Stimulated activated memory B cell treated with anti-CD40 and anti-IgM and Interleukin-4, amounts not matched to agents 10 μg/mL and 1 μg/mL and 100 μg/mL, for 72 hours (primary cell): ENCODE measurements at regions not wholly inside any gene's neighbourhood (a gene's known extent, or its start where the extent isn't known, plus 50 kb on each side); places are given as distances from the start of the nearest gene placed in this dataset.

Experiments used
- ATAC-seq: fragments of 150-1000 bp; cut with Tn5 transposase; 2 replicates; pipeline ENCODE4 v1.10.0; 2021
- H3K27ac Mint-ChIP-seq: one replicate; pipeline ENCODE4 v1.8.0; 2022; ENCODE audit warnings: mild to moderate bottlenecking, mixed read lengths
- H3K27me3 Mint-ChIP-seq: one replicate; pipeline ENCODE4 v1.8.0; 2022; ENCODE audit warnings: mixed read lengths
- H3K36me3 Mint-ChIP-seq: one replicate; pipeline ENCODE4 v1.8.0; 2022; ENCODE audit warnings: mixed read lengths
- H3K4me1 Mint-ChIP-seq: one replicate; pipeline ENCODE4 v1.8.0; 2022; ENCODE audit warnings: mixed read lengths
- H3K4me3 Mint-ChIP-seq: one replicate; pipeline ENCODE4 v1.8.0; 2022; ENCODE audit warnings: mild to moderate bottlenecking, moderate library complexity, mixed read lengths
- H3K9me3 Mint-ChIP-seq: one replicate; pipeline ENCODE4 v1.8.0; 2022; ENCODE audit warnings: mixed read lengths

DNA sequence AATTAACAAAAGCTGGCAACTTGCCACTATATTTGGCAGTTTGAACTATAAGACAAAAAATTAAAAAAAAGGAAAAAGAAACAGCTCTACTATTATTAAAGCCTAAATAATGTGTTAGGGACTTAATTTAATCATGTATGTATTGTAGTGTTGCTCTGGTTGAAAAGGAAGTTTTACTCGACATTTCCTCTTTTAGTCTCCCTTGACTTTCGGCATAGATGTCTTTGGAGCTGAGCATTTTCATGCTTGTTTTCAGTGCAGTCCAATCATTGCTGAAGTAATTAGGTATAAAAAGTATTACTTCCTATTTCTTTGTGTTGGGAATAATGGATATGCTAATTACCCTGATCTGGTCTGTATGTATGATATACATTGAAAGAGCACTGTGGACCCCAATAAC lies 216.8 kb upstream of the KLF6 start:
- peaks cover 8% of the 10 kb centered on the region for H3K27me3 Mint-ChIP-seq
- no peak for ATAC-seq
- peak overlapping the region; percentile 77 for H3K27ac Mint-ChIP-seq
- H3K4me3 Mint-ChIP-seq = no peak overlapping the region
- peaks cover 8% of the 10 kb centered on the region for H3K36me3 Mint-ChIP-seq
- peaks cover 34% of the 10 kb centered on the region for H3K4me1 Mint-ChIP-seq
- peaks cover 9% of the 10 kb centered on the region for H3K9me3 Mint-ChIP-seq

DNA sequence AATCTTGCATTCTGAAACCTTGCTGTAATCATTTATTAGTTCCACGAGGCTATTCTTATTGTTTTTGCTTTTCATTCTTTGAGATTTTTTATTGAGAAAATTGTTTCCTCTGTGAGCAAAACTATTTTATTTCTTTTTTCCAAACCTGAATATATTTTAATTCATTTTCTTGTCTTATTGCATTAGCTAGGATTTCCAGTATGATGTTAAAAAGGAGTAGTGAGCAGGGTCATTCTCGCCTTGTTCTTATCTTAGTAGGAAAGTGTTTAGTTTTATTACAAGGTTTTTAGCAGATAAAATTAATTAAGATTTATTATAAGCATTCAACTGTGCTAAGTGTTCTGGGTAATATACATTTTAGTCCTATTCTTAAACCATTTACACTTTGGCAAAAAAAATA lies 214.6 kb upstream of the KLF6 start:
- Mint-ChIP-seq H3K4me1 (peaks cover 26% of the 10 kb centered on the region), H3K4me3 (no peak overlapping the region), H3K27ac (no peak overlapping the region), H3K27me3 (peaks cover 8% of the 10 kb centered on the region), H3K9me3 (peaks cover 9% of the 10 kb centered on the region), H3K36me3 (peaks cover 8% of the 10 kb centered on the region)
- ATAC-seq = no peak

DNA sequence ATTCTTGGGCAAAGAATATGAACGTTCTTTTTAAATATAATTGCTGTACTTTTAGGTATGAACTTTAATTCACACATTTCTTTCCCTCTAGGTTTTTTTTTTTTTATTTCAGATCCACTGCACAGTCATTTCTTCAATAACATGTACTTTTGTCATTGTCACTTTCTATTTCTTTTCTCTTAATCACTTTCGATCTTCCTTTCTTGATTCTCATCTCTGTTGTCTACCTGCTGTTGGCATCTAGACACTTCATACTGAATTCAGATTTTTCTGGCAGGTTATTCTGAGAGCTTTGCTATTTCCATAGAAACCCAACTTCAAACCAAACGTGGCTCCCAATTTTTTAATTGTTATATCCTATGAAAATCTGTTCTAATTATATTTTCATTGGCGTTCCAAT lies 211.7 kb upstream of the KLF6 start:
- Mint-ChIP-seq H3K36me3 (peaks cover 8% of the 10 kb centered on the region), H3K27ac (no peak overlapping the region)

DNA sequence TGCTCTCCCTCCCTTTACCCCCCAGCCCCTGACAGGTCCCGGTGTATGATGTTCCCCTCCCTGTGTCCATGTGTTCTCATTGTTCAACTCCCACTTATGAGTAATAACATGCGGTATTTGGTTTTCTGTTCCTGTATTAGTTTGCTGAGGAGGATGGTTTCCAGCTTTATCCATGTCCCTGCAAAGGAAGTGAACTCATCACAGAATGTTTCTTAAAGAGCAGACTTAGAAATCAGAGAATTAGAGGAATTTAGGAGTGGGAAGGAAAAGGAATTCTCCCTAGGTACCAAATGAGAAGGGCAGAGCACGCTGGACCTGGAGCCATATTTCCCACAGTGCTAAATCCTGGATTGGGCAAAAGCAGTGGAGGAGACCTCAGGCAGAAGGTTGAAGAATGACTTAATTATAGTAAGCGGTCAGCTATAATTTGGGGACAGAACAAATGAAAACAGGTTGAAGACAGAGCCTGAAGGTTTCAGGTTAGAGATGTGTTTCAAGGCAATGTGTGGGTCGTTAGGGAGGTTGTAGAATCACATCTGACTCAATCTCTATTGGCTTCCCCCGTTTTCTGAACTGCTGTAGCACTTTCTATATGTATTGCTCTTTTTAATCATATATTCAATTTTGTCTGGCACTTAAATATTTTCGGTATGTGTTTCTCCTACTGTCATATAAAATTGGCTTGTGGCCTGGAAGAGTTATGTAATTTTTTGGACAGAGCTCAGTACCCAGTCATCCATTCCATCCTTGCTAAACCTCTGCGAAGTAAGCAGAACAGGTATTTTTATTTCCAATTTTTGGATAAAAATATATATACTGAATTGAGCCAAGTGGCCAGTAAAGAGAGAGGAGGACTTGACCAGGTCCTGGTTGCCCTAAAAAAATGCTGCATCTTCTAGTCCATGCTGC lies 210.5 kb upstream of the KLF6 start:
- Mint-ChIP-seq H3K4me1 (peaks cover 16% of the 10 kb centered on the region), H3K9me3 (peaks cover 9% of the 10 kb centered on the region), H3K36me3 (peaks cover 8% of the 10 kb centered on the region), H3K4me3 (no peak overlapping the region), H3K27me3 (no peaks in the 10 kb centered on the region), H3K27ac (no peak overlapping the region)
- ATAC-seq = no peak

More for the DNA sequence above, 211.7 kb upstream of the KLF6 start:
- Mint-ChIP-seq H3K9me3 (peaks cover 9% of the 10 kb centered on the region), H3K27me3 (no peaks in the 10 kb centered on the region), H3K4me3 (no peak overlapping the region), H3K4me1 (peaks cover 16% of the 10 kb centered on the region)
- no peak for ATAC-seq

DNA sequence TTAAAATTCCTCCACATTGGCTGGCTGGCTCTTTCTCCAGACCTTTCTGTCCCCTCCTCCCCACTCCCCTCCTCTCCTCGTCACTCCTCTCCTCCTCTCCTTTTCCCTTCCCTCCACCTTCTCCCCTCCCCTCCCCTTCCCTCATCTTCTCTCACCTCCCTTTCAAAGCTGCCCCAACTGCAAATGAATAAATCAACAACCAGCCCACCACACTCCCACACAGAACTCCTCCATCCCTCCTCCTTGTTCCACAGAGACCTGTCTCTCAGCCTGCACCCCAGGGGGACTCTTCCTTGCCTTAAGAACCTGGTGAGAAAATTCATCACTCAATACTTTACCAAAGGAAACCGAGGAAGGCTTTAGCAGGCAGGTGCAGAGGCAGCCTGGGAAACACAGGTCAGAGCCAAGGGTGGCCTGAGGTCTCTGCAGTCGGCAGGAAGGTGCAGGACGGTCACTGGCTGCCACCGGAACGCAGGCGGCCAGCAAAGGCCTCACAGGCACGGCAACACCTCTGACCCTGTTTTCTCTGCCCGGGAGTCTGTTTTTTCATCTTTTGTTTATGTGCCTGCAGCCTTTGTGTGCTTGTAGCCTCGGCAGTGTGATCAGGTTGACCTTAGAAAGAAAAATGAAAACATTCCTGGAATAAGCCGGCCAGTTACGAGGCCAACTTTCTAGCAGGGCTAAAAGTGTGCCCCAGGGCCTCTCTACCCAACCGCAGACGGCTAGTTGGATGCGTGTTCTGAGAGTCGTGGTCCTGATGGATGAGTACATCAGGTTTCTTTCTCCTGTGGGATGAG lies 207.6 kb upstream of the KLF6 start:
- Mint-ChIP-seq H3K27ac (peak overlapping the region; percentile 4), H3K9me3 (no peaks in the 10 kb centered on the region), H3K4me3 (no peak overlapping the region), H3K4me1 (peaks cover 23% of the 10 kb centered on the region), H3K27me3 (no peaks in the 10 kb centered on the region), H3K36me3 (no peaks in the 10 kb centered on the region)
- no peak for ATAC-seq

DNA sequence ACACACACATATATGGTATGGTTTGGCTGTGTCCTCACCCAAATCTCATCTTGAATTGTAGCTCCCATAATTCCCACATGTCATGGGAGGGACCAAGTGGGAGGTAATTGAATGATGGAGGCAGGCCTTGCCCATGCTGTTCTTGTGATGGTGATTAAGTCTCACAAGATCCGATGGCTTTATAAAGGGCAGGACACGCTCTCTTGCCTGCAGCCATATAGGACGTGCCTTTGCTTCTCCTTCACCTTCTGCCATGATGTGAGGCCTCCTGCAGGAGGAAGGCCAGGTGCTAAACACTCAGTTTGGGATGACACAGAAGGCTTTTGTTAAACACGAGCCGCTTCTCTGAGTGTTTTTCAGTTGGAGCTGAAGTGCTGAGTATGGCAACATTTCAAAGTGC lies 205.3 kb upstream of the KLF6 start:
- no peak for ATAC-seq
- no peaks in the 10 kb centered on the region for H3K9me3 Mint-ChIP-seq
- H3K4me1 Mint-ChIP-seq = peaks cover 20% of the 10 kb centered on the region
- no peaks in the 10 kb centered on the region for H3K27me3 Mint-ChIP-seq
- no peak overlapping the region for H3K27ac Mint-ChIP-seq
- H3K36me3 Mint-ChIP-seq = no peaks in the 10 kb centered on the region
- no peak overlapping the region for H3K4me3 Mint-ChIP-seq

DNA sequence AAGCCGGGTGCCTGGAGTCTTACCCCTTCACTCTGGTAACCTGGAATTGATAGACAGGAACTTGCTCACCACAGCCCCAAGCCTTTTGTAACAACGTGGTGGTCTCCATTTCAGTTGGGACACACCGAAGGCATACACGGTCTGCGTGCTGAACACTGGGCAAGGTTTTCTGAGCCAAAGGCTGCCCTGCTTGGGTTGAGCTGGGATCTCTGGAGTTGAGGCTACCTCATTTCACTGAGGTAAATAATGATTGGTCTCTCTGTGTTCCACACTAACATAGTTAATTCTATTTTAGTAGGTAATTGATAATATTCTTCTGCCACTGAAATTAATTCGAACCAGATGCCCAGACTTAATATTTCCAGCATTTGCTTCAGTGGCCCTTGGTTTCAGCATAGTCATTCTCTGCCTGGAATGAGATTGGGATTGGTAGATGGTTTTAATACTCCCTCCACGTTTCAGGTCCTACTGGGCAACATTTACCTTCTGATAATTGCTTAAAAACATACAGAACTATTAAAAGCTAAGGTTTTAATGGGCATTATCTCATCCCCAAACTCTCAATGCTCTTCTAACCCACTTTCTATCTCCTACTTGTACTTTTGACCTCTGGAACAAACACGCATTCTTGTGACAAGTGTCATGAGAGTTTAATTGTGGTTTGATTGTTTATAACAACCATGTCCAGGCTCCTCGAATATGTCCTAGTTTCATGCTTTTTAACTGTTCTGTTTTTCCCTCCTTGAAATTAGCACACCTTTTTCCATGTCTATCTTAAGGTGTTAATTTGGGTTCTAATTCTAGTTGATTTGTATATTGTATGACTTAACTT lies 202.3 kb upstream of the KLF6 start:
- Mint-ChIP-seq H3K4me1 (peaks cover 7% of the 10 kb centered on the region), H3K36me3 (no peaks in the 10 kb centered on the region), H3K4me3 (no peak overlapping the region), H3K27ac (no peak overlapping the region), H3K27me3 (no peaks in the 10 kb centered on the region), H3K9me3 (peaks cover 3% of the 10 kb centered on the region)
- no peak for ATAC-seq

DNA sequence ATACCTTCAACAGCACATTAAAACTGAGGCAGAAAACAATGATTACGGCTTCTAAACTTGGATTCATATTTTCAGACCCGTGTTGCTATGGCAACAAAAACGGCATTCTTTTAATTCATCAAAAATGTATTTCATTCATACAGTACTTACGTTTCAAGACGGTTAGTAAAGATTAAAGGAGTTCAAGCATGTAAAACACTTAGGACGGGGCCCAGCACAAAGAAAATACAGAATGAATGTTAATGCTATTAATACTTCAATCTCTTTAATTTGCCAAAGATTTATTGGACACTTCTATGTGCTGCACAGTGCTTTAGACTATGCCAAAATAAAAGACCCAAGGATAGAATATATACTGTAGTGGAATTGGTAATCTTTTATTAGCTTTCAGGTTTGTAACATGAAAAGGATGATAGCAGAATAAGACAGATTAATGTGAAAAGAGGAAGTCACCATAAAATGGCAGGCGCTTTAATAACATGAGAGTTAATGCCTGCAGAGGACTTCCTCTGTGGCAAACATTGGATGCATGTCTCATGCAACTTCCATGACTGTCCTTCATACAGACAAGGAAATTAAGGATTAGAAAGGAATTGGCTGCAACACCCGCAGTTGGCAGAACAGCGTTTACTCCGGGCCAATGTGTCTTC lies 201.6 kb upstream of the KLF6 start:
- H3K9me3 Mint-ChIP-seq = peaks cover 3% of the 10 kb centered on the region
- H3K36me3 Mint-ChIP-seq = no peaks in the 10 kb centered on the region
- no peaks in the 10 kb centered on the region for H3K27me3 Mint-ChIP-seq
- H3K27ac Mint-ChIP-seq = no peak overlapping the region
- H3K4me3 Mint-ChIP-seq = no peak overlapping the region
- peaks cover 6% of the 10 kb centered on the region for H3K4me1 Mint-ChIP-seq
- ATAC-seq = no peak

DNA sequence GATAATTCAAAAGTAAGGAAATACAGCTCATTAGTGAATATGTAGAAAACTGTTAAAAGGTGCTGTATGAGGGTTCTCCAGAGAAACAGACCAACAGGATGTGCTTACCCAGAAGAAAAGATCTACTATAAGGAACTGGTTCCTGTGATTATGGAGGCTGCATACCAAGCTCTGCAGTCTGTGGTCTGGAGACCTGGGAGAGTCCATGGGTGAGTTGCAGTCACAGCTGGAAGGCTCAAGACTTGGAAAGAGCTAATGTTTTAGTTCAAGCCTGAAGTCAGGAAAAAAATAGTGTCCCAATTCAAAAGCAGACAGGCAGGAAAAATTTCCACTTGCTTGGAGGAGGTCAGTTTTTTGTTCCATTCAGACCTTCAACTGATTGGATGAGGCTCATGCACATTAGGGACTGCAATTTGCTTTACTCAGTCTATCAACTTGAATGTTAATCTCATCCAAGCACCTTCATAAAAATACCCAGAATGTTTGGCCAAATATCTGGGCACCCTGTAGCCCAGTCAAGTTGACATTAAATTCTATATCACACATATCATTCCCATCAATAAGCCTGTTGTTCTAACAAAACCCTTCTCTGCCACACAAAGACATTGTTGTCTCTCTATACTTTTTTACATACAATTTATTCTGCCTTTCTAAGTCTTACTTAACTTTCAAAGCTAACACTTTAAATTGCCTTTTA lies 197.9 kb upstream of the KLF6 start:
- Mint-ChIP-seq H3K27me3 (no peaks in the 10 kb centered on the region), H3K4me3 (no peak overlapping the region), H3K36me3 (no peaks in the 10 kb centered on the region), H3K4me1 (peaks cover 5% of the 10 kb centered on the region), H3K27ac (no peak overlapping the region), H3K9me3 (peaks cover 3% of the 10 kb centered on the region)
- ATAC-seq = no peak

DNA sequence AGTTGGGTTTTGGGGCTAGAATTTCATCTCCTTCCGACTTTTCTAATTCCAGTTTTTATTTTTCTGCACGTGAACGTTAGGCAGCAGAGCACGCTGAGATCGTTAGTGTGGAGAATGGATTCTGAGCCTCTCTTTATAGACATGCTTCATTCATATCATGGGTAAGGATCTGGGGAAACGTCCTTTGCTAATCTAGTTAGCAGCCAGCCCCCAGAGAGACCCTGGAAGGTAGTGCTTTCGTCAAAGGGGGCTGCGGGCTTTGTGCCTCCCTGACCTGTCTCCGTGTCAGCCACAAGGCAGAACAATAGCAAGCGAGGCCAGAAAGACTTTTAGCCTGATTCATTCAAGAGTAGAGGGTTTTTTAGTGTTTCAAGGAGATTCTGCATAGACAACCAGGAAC lies 196.3 kb upstream of the KLF6 start:
- peaks cover 3% of the 10 kb centered on the region for H3K9me3 Mint-ChIP-seq
- H3K36me3 Mint-ChIP-seq = no peaks in the 10 kb centered on the region
- peaks cover 5% of the 10 kb centered on the region for H3K4me1 Mint-ChIP-seq
- H3K27ac Mint-ChIP-seq = no peak overlapping the region
- H3K27me3 Mint-ChIP-seq = no peaks in the 10 kb centered on the region
- ATAC-seq = no peak
- no peak overlapping the region for H3K4me3 Mint-ChIP-seq

DNA sequence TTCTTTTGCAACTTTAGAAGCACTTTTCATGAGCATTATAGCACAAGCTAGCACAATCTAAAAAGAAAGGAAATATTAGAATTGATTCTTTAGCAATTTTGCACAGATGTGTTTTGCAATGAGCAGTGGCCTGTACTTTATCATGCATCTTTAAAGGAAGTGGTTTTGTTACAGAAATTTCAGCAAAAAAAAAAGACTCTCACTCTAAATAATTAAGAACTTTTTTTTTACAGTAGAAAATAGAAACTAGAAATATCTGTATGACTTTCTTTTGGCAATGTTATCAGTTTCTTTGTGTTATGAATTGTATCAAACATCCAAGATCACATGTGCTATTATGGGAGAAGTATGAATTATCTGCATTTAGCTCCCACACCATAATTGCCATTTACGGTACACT lies 195.7 kb upstream of the KLF6 start:
- no peak overlapping the region for H3K27ac Mint-ChIP-seq

DNA sequence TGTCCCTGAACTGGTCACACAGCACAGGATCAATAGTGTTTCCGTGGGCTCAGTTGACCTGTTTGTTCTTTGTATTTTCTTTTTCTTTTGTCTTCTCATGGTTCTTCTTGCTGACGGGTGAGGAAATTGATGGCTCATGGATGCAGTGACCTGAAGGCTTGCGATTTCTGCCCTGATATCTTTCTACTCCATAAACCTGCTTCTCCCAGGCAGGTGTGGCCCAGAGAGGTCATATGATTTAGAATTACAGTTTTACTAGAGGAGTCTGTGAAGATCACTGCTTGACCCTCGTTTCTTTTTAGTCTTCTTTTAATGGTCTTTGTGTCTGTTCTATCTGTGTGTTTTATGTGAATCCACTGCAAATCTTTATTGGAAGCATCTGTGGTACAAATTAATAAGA lies 195.1 kb upstream of the KLF6 start:
- Mint-ChIP-seq H3K9me3 (peaks cover 3% of the 10 kb centered on the region), H3K27ac (no peak overlapping the region)

More for the DNA sequence above, 195.7 kb upstream of the KLF6 start:
- H3K9me3 Mint-ChIP-seq = peaks cover 3% of the 10 kb centered on the region
- ATAC-seq = no peak
- no peak overlapping the region for H3K4me3 Mint-ChIP-seq
- no peaks in the 10 kb centered on the region for H3K36me3 Mint-ChIP-seq
- peaks cover 5% of the 10 kb centered on the region for H3K4me1 Mint-ChIP-seq
- H3K27me3 Mint-ChIP-seq = no peaks in the 10 kb centered on the region

DNA sequence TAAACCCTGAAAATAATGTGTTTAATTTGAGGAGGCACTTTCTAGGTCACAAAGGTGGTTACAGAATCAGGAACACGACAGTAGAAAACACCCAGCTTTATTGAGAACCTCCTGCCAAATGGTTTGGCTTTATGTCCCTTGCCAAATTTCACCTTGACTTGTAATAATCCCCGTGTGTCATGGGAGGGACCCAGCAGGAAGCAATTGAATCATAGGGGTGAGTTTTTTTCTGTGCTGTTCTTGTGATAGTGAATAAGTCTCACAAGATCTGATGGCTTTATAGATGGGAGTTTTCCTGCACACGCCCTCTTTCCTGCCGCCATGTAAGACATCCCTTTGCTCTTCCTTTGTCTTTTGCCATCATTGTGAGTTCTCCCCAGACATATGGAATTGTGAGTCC lies 193.8 kb upstream of the KLF6 start:
- Mint-ChIP-seq H3K36me3 (peaks cover 5% of the 10 kb centered on the region), H3K4me1 (peaks cover 5% of the 10 kb centered on the region), H3K27me3 (no peaks in the 10 kb centered on the region), H3K27ac (no peak overlapping the region), H3K9me3 (peaks cover 6% of the 10 kb centered on the region), H3K4me3 (no peak overlapping the region)
- no peak for ATAC-seq

More for the DNA sequence above, 195.1 kb upstream of the KLF6 start:
- Mint-ChIP-seq H3K4me3 (no peak overlapping the region), H3K36me3 (no peaks in the 10 kb centered on the region), H3K4me1 (peaks cover 5% of the 10 kb centered on the region), H3K27me3 (no peaks in the 10 kb centered on the region)
- ATAC-seq = no peak

DNA sequence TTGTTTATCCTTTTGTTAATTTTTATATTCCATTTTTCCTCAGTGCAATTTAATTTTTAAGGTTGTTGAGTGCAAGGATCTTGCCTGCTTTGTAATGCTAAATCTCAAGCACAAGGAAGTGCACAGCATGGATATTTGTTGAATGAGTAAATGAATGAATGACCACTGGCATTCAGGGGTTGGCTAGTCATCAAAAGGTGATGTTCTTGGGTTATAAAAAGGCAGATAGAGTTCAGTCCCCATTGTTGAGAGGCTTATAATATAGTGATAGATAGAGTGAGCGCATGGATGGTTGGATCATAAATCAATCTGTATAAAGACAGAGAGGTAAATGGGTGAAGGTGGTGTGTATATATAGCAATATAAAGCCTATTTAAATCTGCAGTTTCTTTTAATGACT lies 193.2 kb upstream of the KLF6 start:
- no peak overlapping the region for H3K27ac Mint-ChIP-seq

More for the DNA sequence above, 193.2 kb upstream of the KLF6 start:
- Mint-ChIP-seq H3K4me1 (peaks cover 5% of the 10 kb centered on the region), H3K36me3 (peaks cover 5% of the 10 kb centered on the region), H3K27me3 (no peaks in the 10 kb centered on the region), H3K4me3 (no peak overlapping the region), H3K9me3 (peaks cover 5% of the 10 kb centered on the region)
- ATAC-seq = no peak
